RWPE1 (cell line): ENCODE measurements at regions not wholly inside any gene's neighbourhood (a gene's known extent, or its start where the extent isn't known, plus 50 kb on each side); places are given as distances from the start of the nearest gene placed in this dataset.

Experiments
- CTCF ChIA-PET: fragments of 350-600 bp; sonication (Branson Sonifier 250); formaldehyde crosslinking; extraction: SDS; loops from one replicate; lab custom pipeline; 2021; lab: Yijun Ruan, JAX
- POLR2A ChIA-PET: fragments of 400-600 bp; formaldehyde crosslinking; extraction: SDS; loops from one replicate; lab custom pipeline; 2020; ENCODE audit warnings: antibody characterized with exemption; ENCODE audit not compliant: low non-redundant PET; lab: Yijun Ruan, JAX
- DNase-seq: peaks from one replicate; pipeline ENCODE4 v3.0.0; 2012; ENCODE audit warnings: low spot score
- H3K27ac ChIP-seq: fragments of 450-650 bp; 2 replicates; pipeline ENCODE4 v1.5.1; 2017
- CTCF ChIP-seq: fragments of 450-650 bp; conservative IDR thresholded peaks from 2 replicates; pipeline ENCODE4 v1.5.1; 2017; ENCODE audit warnings: low read depth, mild to moderate bottlenecking

DNA sequence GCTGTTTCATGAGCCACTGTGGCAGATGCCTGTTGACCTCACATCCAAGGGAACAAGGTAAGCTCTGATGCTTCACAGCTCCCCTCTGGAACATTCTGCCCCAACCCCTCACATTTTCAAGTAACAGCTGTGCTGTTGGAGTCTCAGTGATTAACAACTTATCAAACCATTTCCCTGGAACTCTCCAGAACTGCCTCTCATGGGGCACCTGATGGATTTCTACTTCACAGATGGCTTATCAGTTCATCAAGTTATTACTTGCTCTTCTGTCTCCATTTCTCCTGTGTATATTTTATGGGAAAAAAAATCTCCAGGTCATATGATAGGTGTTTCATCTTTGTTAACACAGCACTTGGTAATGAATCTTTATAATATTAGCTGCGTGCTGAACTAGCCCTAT lies 322.4 kb downstream of the MAN2A1 start:
- no peak for DNase-seq
- POLR2A ChIA-PET, result no interaction called here
- CTCF ChIA-PET, result interaction anchor here (0.6 kb wide), 1 partner anchor 52 kb away, joined by 5 read pairs; no protein-coding TSS in a partner anchor
- H3K27ac ChIP-seq, result no peak overlapping the region
- TF ChIP-seq CTCF, result no peak

- ChIA-PET POLR2A (no interaction called here), CTCF (no interaction called here)
- H3K27ac ChIP-seq, result no peak overlapping the region
- no peak for TF ChIP-seq CTCF
- no peak for DNase-seq
These were observed 323.3 kb downstream of the MAN2A1 start for GRCh38 chr5:110013017-110013416.

DNA sequence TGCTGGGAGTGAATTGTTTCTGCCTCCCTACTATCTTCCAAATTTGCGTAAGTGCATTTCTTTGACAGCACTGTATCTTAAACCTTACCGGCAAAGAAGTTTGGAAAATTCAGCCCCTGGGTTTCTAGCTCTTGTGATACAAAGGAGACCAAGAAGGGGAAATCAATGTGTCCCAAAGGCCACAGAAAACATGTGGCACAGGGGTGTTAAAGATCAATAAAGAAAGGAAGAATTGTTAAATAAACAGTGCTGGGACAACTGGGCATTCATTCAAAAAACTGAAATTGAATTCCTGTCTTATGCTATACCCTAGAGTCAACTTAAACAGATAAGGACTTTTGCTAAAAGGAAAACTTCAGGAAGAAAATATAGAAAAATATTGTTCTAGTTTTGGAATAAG lies 328.1 kb downstream of the MAN2A1 start:
- POLR2A ChIA-PET, result no interaction called here
- CTCF ChIA-PET, result interaction anchor here (1.0 kb wide), 1 partner anchor 11 kb away, joined by 3 read pairs; no protein-coding TSS in a partner anchor
- no peak overlapping the region for H3K27ac ChIP-seq
- TF ChIP-seq CTCF, result no peak
- no peak for DNase-seq

- no peak overlapping the region for H3K27ac ChIP-seq
- POLR2A ChIA-PET, result no interaction called here
- CTCF ChIA-PET, result interaction anchor here (0.6 to 1.0 kb wide), 2 partner anchors 11 to 908 kb away, joined by 3 to 4 read pairs; no protein-coding TSS in a partner anchor
- DNase-seq, result no peak
- no peak for TF ChIP-seq CTCF
These were observed 328.8 kb downstream of the MAN2A1 start for GRCh38 chr5:110018509-110018908.

GRCh38 chr5:110019119-110019518 lies 329.4 kb downstream of the MAN2A1 start:
- H3K27ac ChIP-seq, result no peak overlapping the region
- TF ChIP-seq CTCF, result no peak
- ChIA-PET CTCF (interaction anchor here (0.6 to 1.3 kb wide), 3 partner anchors 8 to 909 kb away, joined by 3 to 4 read pairs (median 3); no protein-coding TSS in a partner anchor), POLR2A (no interaction called here)
- no peak for DNase-seq

GRCh38 chr5:110019780-110020179 lies 330.1 kb downstream of the MAN2A1 start:
- no peak overlapping the region for H3K27ac ChIP-seq
- CTCF ChIA-PET, result interaction anchor here (0.6 to 1.3 kb wide), 2 partner anchors 9 to 15 kb away, joined by 3 read pairs; no protein-coding TSS in a partner anchor
- POLR2A ChIA-PET, result no interaction called here
- DNase-seq, result no peak
- TF ChIP-seq CTCF, result no peak
